ENCODE measurements at regions not wholly inside any gene's neighbourhood (a gene's known extent, or its start where the extent isn't known, plus 50 kb on each side); places are given as distances from the start of the nearest gene placed in this dataset.
"Not testable (repeated sequence)": the region's sequence is repeated elsewhere in the genome, so short reads cannot be mapped to it uniquely, and the experiment has no call there.

GRCh38 chr3:195970873-195971272, 62.5 kb upstream of the TNK2 start:
- DNase-seq (ENCODE audit: low read depth): not testable (repeated sequence)

- not testable (repeated sequence) for DNase-seq (ENCODE audit: low read depth)
Observed at GRCh38 chr3:195969838-195970776, 61.8 kb upstream of the TNK2 start.

GRCh38 chr3:195969341-195969740, 61.0 kb upstream of the TNK2 start:
- DNase-seq (ENCODE audit: low read depth): not testable (repeated sequence)

- DNase-seq (ENCODE audit: low read depth): not testable (repeated sequence)
Observed at GRCh38 chr3:195968104-195968503, 59.8 kb upstream of the TNK2 start.

GRCh38 chr3:195967387-195967720, 59.0 kb upstream of the TNK2 start:
- DNase-seq (ENCODE audit: low read depth): not testable (repeated sequence)

GRCh38 chr3:195966563-195967386, 58.4 kb upstream of the TNK2 start:
- not testable (repeated sequence) for DNase-seq (ENCODE audit: low read depth)

- DNase-seq (ENCODE audit: low read depth): not testable (repeated sequence)
Observed at GRCh38 chr3:195965217-195965616, 56.9 kb upstream of the TNK2 start.

- not testable (repeated sequence) for DNase-seq (ENCODE audit: low read depth)
Observed at GRCh38 chr3:195964318-195965107, 56.2 kb upstream of the TNK2 start.

- not testable (repeated sequence) for DNase-seq (ENCODE audit: low read depth)
Observed at GRCh38 chr3:195962222-195962621, 53.9 kb upstream of the TNK2 start.

- DNase-seq (ENCODE audit: low read depth): not testable (repeated sequence)
Observed at GRCh38 chr3:195960971-195961775, 52.8 kb upstream of the TNK2 start.

GRCh38 chr3:195960164-195960563, 51.8 kb upstream of the TNK2 start:
- DNase-seq (ENCODE audit: low read depth): not testable (repeated sequence)

- DNase-seq (ENCODE audit: low read depth): not testable (repeated sequence)
Observed at GRCh38 chr3:195959367-195960157, 51.2 kb upstream of the TNK2 start.

GRCh38 chr3:195958736-195959135, 50.4 kb upstream of the TNK2 start:
- DNase-seq (ENCODE audit: low read depth): not testable (repeated sequence)
